ENCODE measurements at regions not wholly inside any gene's neighbourhood (a gene's known extent, or its start where the extent isn't known, plus 50 kb on each side); places are given as distances from the start of the nearest gene placed in this dataset.
A peak's percentile ranks its signal among the peaks of the same experiment; 100 is the strongest.

DNA sequence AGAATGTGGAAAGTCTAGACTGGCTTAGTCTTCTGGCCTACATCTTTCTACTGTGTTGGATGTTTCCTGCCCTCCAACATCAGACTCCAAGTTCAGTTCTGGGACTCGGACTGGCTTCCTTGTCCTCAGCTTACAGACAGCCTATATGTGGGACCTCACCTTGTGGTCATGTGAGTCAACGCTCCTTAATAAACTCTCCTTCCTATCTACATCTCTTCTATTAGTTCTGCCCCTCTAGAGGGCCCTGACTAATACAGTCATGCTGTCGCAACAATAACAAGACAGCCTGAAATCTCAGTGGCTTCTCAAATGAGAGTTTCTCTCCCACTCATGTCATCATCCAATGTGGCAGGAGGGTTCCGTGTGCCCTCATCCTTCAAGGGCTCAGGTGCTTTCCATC is 347.8 kb downstream of the MZT1 start:
- DNase-seq (ENCODE audit: low spot score): no peak

DNA sequence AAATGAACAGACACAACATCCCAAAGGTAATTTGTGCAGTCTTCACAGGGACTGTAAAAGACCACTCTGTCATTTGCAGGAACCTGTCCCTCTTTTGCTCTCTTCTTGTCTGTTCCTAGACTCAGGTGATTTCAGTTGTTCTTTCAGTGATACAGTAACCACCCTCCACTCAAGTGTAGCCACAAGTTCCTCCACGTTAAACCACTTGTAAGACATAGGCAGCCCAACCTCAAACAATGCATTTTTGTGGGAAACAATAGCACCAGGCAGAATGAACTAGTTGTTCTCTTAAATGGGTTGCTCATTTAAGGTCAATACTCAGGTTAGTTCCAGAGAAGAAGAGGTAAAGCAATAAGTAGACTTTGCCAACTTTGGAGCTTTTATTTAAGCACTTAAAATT is 359.4 kb downstream of the MZT1 start:
- DNase-seq (ENCODE audit: low spot score): no peak

DNA sequence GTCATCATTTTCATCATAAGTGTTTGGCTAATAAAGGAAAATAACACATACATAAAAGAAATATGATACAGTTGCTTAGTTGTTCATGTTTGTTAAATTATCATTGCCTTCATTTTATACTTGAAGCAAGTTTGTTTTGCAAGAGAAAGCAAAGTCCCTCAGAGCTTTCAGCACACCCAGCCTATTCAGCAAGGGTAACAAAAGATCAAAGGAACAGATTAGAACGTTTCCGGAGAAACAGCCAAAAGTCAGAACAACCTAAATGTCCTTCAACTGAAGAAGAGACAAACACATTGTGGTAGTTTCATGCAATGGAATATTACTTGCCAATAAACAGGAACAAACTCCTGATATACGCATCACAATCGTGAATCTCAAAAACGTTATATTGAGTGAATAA is 380.7 kb downstream of the MZT1 start:
- DNase-seq (ENCODE audit: low spot score): no peak

- no peak for DNase-seq (ENCODE audit: low spot score)
Observed at GRCh38 chr13:72342364-72342763, 385.1 kb downstream of the MZT1 start.

GRCh38 chr13:72341904-72342303 is 385.5 kb downstream of the MZT1 start:
- DNase-seq (ENCODE audit: low spot score): peak; percentile 45

DNA sequence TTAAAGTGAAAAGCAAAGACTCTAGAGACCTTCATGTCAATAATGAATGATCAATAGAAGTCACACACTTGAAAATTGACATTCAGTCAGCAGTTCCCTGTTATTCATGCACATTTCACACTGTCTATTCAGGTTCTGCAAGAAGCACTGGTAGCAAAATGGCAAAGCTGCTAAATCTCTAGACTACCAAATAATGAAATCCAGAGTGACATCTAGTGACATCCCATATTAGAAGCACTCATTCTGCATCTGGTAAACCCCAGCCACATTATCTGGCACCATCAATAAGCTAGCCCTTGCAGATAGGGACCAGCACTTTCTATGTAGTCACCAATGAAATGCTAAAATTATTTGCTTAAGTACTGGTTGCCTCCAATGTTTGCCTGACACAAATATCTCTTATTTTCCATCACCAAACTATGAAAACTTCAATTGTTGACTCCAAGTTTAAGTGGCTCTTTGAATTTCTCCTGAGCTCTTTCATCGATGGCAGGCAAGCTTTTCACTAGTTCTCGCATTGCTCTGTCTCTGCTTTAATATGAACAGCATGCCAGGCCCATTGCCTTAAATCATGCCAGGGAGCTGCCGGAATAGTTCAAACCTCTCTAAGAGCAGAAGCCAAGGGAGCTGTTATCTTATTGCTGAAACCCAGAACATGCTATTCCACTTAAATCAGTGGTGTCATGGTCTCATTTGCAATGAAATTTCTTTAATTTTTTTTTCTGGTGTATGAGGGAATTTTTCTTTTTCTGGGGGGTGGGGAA is 409.9 kb downstream of the MZT1 start:
- DNase-seq (ENCODE audit: low spot score): peak; percentile 9

- no peak for DNase-seq (ENCODE audit: low spot score)
Observed at GRCh38 chr13:72316716-72317115, 410.7 kb downstream of the MZT1 start.

- DNase-seq (ENCODE audit: low spot score): no peak
Observed at GRCh38 chr13:72315312-72315711, 412.1 kb downstream of the MZT1 start.

GRCh38 chr13:72314210-72314609 is 413.2 kb downstream of the MZT1 start:
- DNase-seq (ENCODE audit: low spot score): no peak

- DNase-seq (ENCODE audit: low spot score): no peak
Observed at GRCh38 chr13:72313546-72313945, 413.9 kb downstream of the MZT1 start.

GRCh38 chr13:72303941-72304746 is 423.3 kb downstream of the MZT1 start:
- no peak for DNase-seq (ENCODE audit: low spot score)

DNA sequence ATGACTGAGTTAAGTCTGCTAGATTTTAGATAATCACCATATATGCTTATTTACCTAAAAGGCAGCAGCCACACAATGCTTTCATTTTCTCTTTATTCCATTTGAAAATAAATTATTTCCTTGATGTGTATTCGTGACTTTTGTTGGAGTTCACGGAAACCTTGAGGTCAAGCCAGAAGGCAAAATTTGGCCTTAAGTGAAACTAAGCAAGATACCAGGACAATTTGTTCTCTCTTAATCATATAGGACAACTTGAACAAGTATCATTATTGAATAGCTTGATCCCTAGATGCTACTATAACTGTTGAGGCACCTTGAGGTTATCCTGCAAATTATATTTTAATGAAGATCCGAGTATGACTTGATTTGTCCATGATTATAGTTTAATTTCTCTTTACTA is 429.2 kb upstream of the DACH1 start:
- DNase-seq (ENCODE audit: low spot score): no peak

DNA sequence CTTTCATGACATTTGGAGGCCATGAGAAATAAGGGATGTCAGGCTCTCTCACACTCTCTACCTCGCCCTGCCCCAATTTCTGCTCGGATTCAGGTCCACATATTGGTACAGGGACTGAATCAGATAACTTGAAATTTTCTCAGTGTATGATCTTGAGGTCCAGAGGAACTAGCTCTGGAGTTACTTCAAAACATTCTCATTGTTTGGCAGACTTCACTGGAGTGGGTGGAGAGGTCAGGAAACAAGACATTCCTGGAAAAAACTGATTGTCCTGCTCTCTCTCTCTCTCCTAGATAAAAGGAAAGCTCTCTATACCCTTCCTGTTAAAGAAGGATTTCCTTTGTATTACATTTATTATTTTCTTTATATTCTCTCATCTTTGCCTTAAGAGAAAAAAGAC is 428.1 kb upstream of the DACH1 start:
- no peak for DNase-seq (ENCODE audit: low spot score)

- no peak for DNase-seq (ENCODE audit: low spot score)
Observed at GRCh38 chr13:72293206-72293605, 426.2 kb upstream of the DACH1 start.

DNA sequence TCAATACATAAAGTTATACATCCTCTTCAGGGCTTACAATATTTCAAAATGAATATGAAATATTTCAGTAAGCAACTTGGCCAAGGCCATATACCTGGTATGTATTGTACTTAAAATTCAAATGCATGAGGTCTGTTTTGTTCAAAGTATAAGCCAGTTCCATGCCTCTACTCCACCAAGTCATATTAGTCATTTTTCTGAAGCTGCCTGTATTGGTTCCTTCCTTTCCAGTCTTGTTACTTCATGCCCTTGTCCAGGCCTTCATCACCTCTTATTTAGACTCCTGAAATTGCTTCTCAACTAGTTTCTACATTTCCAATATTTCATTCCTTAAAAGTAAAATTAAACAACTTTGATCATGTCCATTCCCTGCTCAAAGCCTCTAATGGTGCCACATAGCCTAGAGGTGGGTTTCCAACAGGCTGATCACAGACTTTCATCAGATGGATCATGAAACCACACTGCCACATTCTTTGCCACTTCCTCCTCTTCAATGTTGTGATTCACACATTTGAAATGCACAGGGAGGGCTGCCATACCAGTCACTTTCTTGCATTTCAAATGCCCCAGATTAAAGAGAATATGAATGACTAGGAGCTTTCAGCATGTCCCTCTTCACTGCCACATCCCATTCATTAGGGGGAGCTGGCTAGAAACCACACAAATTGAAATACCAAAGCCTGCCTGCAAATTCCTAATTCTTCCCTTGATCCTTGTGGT is 424.1 kb upstream of the DACH1 start:
- DNase-seq (ENCODE audit: low spot score): peak; percentile 50

DNA sequence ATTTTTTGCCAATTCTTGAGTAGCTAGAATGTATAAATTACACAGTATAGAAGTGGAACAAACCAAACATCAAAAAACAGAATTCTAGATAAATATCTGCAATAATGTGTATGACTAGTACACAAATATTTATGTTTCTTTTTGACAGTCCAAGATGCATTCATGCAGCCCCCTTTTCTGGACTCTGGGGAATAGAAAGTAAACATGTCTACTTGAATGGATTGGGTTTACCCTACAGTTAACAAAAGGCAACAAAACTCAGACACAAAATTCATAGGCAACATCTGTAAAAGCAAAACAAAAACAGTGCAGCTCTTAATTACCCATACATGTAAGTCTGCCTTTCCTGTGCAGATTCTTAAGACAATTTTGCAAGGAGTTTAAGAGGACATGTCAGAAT is 419.4 kb upstream of the DACH1 start:
- no peak for DNase-seq (ENCODE audit: low spot score)

GRCh38 chr13:72284791-72285190 is 417.8 kb upstream of the DACH1 start:
- no peak for DNase-seq (ENCODE audit: low spot score)

DNA sequence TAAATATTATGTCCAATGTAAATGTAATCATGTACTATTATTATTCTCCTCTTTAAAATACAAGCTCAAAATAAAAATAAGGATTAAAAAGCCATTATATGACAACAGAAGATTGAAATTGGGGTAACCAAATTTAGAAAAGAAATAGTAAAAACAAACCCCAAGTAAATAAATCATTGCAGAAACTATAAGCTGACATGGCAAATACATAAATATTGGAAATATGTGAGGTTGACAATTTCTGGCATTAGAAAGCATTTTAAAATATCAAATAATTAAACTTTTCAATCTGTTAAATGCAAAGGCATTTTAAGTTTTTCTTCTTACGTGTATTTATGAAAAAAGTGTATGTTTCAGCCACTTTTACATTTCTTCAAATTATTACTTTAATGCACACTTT is 394.7 kb upstream of the DACH1 start:
- DNase-seq (ENCODE audit: low spot score): no peak

DNA sequence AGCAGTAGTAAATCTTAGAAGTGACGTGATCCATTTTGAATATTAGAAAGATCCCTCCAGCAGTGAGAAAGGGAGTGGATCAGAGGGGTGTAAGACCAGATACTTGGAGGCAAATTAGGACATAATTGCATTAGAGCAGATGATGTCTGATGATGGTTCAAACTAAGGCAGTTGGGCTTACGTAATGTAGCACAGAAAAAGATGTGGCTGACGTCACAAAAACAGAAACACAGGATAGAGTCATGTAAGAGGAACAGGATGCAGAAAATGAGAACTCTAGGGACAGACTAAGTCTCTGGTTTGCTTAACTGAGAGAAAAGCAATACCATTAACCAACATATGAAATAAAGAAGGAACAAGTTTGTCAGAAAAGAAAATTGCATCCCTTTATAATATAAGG is 392.5 kb upstream of the DACH1 start:
- DNase-seq (ENCODE audit: low spot score): no peak

- DNase-seq (ENCODE audit: low spot score): no peak
Observed at GRCh38 chr13:72258340-72258981, 391.5 kb upstream of the DACH1 start.

DNA sequence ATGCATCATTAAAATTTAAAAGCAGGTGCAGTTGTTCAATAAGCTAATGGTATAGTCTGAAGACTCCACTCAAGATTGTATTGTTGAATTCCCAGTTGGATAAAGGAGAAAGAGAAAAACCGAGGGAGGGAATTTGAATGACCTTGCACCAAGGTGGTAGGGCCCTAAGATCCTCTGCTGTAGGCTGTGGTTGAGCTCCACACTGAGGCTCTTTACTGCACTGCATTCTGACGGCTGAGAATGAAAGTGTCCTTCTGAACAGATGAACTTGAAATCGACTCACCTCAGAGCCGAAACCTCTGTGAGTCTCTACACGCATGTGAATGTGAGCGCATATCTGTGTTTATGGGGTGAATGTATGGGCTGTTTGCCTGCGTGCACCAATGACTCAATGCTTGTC is 388.9 kb upstream of the DACH1 start:
- peak; percentile 78 for DNase-seq (ENCODE audit: low spot score)

DNA sequence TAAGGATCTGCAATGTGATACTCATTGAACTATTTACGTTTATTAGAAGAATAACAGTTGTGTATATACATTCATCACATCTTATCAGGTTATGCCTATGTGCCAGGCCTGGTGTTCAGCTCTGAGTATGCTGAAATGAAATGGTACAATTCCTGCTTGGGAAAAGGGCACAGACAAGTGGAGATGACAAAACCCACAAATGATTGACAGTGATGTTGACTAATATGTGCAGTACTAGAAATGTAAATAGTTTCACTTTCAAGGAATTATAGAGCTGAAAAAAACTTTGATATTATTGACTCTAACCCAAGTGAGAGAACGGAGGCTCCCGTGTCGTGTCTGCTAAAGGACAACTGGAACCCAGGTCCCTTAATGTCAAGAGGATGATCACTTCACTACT is 386.8 kb upstream of the DACH1 start:
- no peak for DNase-seq (ENCODE audit: low spot score)
